Hippocampal formation (tissue), 2 donors: ENCODE measurements at regions not wholly inside any gene's neighbourhood (a gene's known extent, or its start where the extent isn't known, plus 50 kb on each side); places are given as distances from the start of the nearest gene placed in this dataset.
"Not testable (repeated sequence)": the region's sequence is repeated elsewhere in the genome, so short reads cannot be mapped to it uniquely, and the experiment has no call there.

ENCODE experiments used
- DNase-seq, 2 donors: peaks; one replicate each; lab custom pipeline; 2025; lab: John Stamatoyannopoulos, UW

- DNase-seq, result no peak
These were observed 199.0 kb upstream of the DPYD start for GRCh38 chr1:98119796-98120195.

GRCh38 chr1:98113811-98114210 is 193.0 kb upstream of the DPYD start:
- DNase-seq, result no peak

DNA sequence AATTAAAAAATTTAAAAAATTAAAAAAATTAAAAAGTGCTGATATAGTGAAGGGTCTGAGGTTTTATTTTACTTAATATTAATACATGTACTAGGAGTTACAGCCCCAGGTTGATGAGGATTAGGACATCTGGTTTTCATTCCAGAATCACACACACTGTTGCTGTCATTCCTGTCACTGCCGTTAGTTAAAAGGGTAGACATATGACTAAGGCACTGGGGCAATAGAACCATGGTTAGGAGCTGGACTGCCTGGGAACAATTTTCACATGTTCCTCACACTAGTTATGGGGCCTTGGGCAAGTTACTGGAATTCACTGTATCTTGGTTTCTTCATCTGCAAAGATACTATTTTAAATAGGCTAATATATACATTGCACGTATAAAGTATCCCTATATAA is 191.8 kb upstream of the DPYD start:
- DNase-seq, result no peak

DNA sequence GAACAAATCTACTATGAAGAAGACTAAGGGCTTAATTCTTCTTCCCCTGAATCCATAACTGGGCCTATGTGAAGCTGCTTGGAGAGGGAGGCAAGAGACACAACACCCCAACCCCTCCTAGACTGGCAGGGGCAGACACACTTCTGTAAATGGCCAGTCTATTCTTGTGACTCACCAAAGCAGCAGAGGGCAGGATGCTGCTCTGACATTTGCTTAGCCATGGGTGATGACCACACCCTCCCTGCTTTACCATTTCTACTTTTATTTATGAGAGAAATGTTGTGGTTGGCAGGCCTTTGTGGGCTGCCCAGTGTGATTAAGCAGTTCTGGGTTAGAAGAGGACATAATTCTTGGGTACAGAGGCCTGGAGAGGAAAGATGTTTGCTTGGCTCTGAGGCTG is 189.8 kb upstream of the DPYD start:
- DNase-seq, result no peak

GRCh38 chr1:98108378-98108777 is 187.5 kb upstream of the DPYD start:
- not testable (repeated sequence) for DNase-seq

DNA sequence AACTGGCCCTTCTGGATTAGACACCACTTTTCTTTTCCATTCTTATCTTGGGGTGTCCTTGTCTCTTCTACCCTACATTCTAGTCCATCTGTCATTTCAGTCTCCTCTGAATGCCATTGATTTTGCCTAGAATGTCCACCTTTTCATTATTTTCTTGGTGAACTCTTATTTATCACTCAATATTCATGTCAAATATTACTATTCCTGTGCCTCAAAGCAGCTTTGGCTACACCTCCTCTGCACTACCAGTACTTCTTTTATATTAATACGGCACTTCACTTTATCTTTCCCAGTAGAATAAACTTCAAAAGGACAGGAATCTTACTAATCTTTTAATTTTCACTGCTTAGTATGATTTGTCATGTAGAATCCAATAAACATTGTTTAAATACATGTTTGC is 186.4 kb upstream of the DPYD start:
- DNase-seq, result no peak

GRCh38 chr1:98104289-98104688 is 183.5 kb upstream of the DPYD start:
- DNase-seq, result no peak

DNA sequence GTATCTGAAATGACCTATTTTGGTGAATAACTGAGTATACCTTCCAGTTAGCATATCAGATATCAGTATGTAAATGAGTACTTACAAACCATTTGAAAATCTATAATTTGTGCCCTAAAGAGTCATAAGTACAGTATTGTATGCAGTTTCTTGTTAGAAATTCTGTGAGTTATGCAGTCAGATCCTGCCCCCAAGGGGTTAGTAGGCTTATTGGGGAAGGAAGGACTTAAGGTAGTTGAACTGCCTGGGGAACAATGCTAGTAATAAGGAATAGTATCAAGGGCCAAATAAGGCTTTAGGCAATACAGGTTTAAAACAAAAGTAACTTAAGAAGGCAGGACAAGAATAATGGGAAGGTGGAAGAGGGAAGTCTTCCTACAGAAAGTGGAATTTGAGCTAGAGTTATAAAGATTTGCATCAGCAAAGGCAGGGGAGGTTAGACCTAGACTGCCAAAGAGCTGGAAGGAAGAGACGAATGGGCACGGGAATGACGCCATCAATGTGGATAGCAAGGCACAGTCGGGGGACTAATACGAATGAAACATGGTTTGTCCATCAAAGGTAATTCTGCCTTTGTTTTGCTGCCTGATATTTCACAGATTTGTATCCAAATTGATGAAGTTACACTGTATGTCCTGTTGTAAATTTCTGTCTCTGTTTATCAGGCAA is 182.9 kb upstream of the DPYD start:
- DNase-seq, result no peak

DNA sequence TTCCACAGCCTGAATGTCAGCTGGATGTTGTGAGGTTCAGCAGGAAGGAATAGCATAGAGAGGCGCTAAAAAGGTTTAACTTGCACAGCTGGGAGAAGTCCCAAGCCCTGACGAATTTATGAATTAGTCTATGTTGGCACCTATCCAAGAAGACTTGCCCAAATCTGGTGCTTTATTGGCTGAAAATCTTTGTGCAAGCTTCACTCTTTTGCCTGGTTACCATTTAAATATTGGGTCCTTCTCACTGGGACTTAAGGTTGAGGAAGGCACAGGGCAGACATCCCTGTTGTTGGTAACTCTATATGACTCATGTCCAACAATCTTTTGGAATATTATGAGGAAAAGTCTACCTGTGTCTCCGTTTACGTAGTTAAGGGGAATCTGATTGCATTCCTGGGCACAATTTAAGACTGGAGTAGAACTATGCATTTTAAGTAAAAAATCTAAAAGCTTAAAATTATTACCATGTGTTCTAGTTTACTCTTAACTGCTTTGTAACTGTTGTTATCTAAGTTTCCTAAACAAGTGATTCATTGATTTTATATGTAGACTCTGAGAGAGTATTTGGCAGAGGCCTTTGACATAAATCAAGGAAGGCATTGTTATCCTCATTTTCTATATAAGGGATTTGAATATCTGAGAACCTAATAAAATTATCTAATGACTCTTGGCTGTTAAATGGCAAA is 181.7 kb upstream of the DPYD start:
- DNase-seq, result no peak

GRCh38 chr1:98101364-98101763 is 180.5 kb upstream of the DPYD start:
- DNase-seq, result no peak

DNA sequence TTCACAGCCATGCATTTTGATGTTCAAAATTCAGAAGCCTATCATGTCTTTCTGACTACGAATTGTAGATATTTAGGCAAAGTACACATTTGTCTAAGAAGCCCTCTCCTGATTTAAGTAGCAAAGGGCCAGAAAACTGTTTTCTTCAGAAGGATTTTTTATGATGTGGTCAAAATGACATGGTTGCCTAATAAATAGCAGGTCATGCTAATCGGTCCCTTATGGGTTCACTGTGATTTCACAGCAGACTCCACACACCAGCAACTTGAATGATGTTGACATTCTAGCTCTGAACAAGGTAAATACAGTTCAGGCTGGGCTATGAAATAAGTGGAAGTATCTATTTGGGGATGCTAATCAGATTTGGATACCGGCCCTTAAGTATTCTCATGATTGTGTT is 178.7 kb upstream of the DPYD start:
- no peak for DNase-seq

DNA sequence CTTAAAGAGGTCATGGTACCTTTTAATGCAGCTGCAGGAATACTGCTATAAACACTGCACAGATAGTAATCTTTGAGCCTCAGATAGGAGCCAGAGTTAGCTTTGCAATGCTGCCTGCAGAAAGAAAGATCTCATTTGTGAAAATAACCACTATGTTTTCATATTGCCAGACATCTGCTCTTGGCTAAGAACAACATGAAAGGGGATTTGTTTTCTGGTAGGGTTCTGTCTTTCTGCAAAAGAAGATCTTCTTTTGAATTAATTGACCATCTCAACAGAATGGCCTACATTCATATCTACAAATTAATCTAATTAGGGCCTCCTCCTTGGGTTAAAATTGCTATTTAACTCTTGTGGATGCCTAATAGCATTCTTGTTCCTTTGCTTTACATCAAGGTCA is 177.6 kb upstream of the DPYD start:
- no peak for DNase-seq

- no peak for DNase-seq
These were observed 169.5 kb upstream of the DPYD start for GRCh38 chr1:98090351-98090750.

- DNase-seq, result no peak
These were observed 167.5 kb upstream of the DPYD start for GRCh38 chr1:98088381-98088780.

DNA sequence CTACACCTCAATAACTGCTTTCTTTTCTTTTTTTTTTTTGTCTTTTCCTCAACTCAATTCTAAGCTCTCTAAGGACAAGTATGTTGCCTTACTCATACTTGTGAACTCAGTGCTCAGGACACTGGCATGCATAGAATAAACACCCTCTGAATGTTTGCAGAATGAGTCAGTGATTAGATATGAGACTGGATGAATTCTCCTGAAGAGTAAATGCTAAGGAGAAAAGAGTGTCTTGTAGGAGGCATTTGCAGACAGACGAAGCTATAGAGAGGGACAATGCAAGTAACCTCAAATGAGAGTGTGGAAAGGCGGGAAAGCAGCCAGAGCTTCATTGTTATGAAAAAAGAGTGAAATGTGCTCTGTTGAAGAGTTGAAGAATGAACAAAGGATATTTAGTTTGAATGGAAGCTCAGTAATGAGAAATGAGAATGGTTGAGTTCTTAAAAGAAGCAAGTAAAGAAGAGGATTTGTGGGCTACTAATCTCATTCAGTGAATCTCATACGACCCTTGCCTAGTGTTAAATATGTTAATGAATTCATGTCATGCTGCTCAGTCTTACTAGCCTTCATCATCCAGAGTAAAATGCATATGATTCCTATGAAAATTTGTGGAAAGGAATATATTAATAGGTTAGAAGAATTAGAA is 166.1 kb upstream of the DPYD start:
- no peak for DNase-seq

GRCh38 chr1:98086156-98086555 is 165.3 kb upstream of the DPYD start:
- no peak for DNase-seq

DNA sequence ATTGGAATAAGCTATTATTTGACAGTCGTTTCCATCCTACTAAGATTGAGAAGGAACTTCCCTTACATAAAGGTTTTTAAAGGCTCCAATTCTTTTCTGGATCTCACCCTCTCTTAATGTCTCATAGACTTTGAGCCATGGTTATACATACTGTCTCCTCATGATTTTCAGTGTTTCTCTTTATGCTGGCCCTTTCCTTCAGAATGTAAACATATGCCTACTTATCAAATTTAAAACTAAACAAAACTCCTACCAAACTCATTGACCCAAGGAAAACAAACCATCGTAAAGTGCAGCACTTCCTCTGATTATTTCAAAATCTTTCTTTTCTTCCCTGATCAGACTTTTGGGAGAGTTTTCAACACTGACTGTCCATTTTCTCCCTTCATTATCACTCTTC is 163.4 kb upstream of the DPYD start:
- DNase-seq, result no peak

DNA sequence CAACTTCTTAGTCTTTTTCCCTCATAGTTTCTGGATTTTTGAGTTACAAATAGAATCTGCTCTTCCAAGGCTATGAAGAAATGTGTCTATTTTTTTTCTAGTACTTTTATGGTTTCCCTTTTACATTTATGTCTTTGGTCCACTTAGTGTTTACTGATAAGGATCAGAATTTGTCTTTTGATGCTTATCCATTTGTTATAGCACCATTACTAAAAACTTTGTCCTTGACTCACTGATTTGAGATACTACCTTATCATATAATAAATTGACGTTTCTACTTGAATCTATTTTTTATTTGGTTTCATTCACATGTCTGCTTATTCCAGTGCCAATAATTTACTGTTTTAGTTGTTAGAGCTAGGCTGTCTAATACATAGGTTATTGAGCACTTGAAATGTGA is 161.1 kb upstream of the DPYD start:
- DNase-seq, result no peak

DNA sequence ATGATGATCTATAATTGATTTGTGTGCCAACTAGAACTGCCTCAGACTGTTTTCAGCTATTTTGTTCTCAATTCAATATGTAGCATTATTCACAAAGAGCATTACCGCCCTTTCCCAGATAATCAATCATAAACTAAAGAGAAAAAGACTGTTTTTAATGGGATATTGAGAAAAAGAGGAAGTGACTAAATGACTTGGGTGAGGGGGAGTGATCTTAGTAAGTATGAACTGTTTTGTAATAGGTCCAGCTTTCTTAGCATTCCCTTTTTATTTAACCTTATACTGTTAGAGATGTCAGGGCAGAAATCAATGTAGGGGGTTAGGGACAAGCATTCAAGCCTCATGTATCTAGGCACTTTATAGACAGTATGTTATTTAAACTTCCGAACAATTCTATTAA is 157.8 kb upstream of the DPYD start:
- DNase-seq, result no peak

DNA sequence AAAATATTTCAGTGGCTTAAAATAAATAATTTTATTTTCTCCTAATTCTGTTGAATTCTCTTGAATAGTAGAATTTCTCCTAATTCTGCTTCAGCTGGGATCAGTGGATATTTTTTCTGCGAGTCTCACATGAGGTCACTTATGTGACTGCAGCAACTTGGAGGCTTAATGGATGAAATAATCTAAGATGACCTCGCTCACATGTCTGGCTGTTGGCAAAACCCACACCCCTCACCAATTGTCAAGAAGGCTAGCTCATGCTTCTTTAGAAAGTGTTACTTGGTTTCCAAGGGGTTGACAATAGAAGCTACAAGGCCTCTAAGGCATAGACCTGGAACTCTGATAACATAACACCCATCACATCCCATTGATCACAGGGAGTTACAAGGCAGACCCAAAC is 156.9 kb upstream of the DPYD start:
- no peak for DNase-seq

DNA sequence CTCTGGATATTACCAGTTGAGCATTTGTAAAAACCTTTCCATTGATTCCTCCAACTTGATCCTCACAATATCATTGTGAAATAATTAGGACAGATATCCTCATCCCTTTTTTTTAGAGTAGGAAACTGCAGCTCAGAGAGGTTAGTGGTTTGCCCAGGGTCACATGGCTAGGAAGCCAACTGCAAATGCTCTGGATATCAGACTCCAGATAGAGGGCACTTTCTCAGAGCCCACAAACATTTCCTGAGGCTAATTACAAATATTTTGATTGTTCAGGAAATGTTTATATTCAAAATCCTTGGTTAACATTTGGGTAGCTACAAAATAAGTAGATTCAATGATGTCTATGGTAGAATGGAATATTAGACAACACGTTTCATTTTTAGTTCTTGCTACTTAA is 154.8 kb upstream of the DPYD start:
- DNase-seq, result no peak

- no peak for DNase-seq
These were observed 153.0 kb upstream of the DPYD start for GRCh38 chr1:98073823-98074222.

GRCh38 chr1:98073106-98073505 is 152.3 kb upstream of the DPYD start:
- DNase-seq, result no peak

- no peak for DNase-seq
These were observed 151.2 kb upstream of the DPYD start for GRCh38 chr1:98072047-98072446.
